GM21360 (cell line): ENCODE measurements at regions not wholly inside any gene's neighbourhood (a gene's known extent, or its start where the extent isn't known, plus 50 kb on each side); places are given as distances from the start of the nearest gene placed in this dataset.
"Not testable (repeated sequence)": the region's sequence is repeated elsewhere in the genome, so short reads cannot be mapped to it uniquely, and the experiment has no call there.

Experiments used
- ATAC-seq: cut with Tn5 transposase; IDR thresholded peaks from one replicate; pipeline ENCODE4 v1.9.1; 2021; ENCODE audit warnings: mild to moderate bottlenecking, moderate library complexity; ENCODE audit not compliant: unreplicated experiment

DNA sequence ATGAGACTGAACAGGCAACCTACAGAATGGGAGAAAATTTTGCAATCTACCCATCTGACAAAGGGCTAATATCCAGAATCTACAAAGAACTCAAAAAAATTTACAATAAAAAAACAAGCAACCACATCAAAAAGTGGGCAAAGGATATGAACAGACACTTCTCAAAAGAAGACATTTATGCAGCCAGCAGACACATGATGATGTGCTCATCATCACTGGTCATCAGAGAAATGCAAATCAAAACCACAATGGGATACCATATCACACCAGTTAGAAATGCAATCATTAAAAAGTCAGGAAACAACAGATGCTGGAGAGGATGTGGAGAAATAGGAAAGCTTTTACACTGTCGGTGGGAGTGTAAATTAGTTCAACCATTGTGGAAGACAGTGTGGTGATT is 51.7 kb upstream of the PAXBP1 start:
- ATAC-seq, result not testable (repeated sequence)

DNA sequence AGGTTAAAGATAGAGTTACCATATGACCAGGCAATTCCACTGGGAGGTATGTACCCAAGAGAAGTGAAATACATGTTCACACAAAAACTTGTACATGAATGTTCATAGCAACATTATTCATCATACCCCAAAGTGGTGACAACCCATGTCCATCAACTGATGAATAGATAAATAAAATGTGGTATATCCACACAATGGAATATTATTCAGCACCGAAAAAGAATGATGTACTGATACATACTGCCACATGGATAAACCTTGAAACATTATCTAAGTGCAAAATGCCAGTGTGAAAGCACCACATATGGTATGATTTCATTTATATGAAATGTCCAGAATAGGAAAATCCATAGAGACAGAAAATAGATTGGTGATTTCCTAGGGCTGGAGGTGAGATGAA is 53.4 kb upstream of the PAXBP1 start:
- no peak for ATAC-seq

DNA sequence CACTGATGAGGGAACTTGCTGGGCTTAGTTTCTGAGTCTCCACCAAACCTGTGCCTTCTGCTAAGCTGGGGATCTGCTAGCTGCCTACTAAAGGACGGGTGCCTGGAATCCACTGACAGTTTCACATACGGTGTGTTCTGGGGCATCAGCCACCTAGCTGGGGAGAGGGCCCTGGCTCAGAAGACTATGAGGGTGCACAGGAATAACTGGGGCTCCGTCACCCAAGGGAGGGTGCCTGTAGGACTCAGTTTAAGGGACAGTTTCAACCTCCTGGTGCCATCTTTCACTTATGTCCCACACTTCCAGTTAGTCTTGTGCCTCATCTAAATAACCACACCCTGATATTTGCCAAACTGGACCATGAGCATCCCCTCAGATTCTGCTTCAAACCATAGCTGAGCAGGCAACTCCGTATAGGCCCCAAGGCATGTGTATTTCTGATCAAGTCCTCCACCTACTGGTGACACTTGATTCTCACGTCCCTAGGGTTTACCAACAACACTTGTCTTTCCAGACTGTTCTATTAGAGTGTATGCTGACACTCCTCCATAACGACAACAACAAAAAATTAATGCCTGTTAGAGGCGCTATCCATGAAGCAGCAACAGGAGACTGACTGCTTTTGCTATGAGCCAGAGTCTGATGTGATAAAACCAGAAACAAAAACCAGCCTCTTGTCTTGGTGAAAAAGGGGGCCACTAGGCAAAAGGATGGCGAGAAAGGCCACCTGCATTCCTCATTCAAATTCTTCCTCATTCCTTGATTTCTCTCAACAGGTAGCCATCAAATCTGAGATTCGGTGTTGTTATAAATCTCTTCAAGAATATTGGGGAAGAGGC is 55.0 kb upstream of the PAXBP1 start:
- no peak for ATAC-seq

GRCh38 chr21:32828908-32829307 is 57.4 kb upstream of the PAXBP1 start:
- ATAC-seq, result no peak

- no peak for ATAC-seq
Observed at GRCh38 chr21:32829504-32829903, 57.9 kb upstream of the PAXBP1 start.

- ATAC-seq, result not testable (repeated sequence)
Observed at GRCh38 chr21:32831779-32832178, 60.2 kb upstream of the PAXBP1 start.

DNA sequence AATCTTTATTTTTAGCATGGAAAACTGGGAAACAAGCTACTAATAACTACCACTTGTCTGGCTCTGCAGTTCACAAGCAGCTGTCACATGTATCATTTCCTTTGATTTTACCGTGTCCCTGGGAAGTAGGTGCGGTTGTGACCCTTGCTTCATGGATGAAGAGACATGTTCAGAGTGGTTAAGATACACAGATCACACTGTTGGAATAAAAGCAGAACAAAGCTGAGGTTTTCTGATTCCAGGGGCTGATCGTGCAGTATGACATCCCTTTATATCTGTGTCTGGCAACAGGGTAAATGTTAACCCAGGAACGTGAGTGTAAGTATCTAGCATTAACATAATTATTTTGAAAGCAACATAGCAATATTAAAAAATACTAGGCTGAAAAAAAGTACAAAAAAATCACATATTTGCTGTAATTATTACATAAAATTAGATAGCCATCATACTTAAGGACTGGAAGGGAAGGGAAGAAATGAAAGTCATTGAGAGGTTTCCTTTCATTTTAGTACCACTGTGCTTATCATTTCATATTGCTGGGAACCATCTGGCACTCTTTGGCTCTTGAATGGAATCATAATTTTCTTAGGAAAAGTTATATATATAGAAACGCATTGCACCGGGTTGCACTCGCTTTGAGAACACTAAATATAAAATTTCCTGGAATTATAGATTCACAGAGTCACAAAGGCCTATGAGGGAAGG is 62.8 kb upstream of the PAXBP1 start:
- ATAC-seq, result no peak

GRCh38 chr21:32834916-32835235 is 63.3 kb upstream of the PAXBP1 start:
- ATAC-seq, result no peak

GRCh38 chr21:32842146-32842545 is 70.6 kb upstream of the PAXBP1 start:
- no peak for ATAC-seq

GRCh38 chr21:32843561-32843960 is 72.0 kb upstream of the PAXBP1 start:
- no peak for ATAC-seq

- ATAC-seq, result no peak
Observed at GRCh38 chr21:32844076-32844475, 72.5 kb upstream of the PAXBP1 start.

GRCh38 chr21:32844653-32845436 is 73.3 kb upstream of the PAXBP1 start:
- no peak for ATAC-seq

GRCh38 chr21:32858628-32859027 is 87.1 kb upstream of the PAXBP1 start:
- no peak for ATAC-seq

DNA sequence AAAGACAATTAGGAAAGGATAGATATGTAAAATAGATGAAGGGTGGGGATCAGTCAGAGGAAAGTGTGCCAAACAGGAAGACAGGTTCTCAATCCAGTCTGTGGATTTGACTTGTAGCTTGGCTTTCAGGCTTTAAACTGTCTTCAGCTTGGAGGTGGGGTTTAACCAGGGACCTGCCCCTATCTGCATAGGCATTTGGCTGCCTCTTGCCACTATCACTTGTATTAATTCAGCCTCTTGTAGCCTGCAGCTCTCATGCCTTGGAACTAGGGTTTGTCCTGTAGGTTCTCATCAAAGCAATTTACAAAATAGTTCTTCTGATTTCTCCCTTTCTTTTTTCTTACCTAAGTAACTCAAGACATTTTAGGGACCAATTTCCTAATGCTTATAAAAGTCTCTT is 88.8 kb upstream of the PAXBP1 start:
- ATAC-seq, result no peak

- ATAC-seq, result no peak
Observed at GRCh38 chr21:32861866-32862265, 90.3 kb upstream of the PAXBP1 start.

- no peak for ATAC-seq
Observed at GRCh38 chr21:32867597-32867996, 96.0 kb upstream of the PAXBP1 start.

GRCh38 chr21:32868631-32869454 is 97.3 kb upstream of the PAXBP1 start:
- no peak for ATAC-seq

DNA sequence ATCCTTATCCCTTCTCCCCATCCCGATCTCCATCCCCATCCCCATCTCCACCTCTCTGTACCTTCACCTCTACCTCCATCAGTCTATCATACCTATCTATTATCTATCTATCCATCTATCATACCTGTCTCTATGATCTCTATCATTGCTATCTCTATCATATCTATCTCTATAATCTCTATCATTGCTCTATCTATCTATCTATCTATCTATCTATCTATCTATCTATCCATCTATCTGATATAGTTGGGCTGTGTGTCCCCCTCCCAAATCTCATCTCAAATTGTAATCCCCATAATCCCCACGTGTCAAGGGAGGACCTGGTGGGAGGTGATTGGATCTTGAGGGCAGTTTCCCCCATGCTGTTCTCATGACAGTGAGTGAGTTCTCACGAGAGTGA is 97.9 kb upstream of the PAXBP1 start:
- ATAC-seq, result no peak

DNA sequence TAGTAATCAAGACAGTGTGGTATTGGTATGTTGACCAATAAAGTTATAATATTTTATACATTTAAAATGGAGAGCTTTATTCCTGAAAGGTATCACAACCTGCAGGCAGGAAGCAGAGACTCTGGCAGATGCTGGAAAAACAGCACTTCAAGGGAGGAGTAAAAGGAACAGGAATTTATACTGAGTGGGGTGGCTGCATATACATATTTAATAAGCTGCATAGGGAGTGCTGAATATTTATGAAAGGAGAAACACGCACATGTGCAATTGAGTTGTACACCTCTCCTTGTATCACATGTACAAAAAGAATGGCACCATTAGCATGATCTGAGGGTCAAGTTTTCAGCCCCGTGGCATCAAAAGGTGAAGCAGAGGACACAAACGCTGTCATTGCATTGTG is 104.9 kb upstream of the PAXBP1 start:
- no peak for ATAC-seq

GRCh38 chr21:32877888-32878287 is 106.3 kb upstream of the PAXBP1 start:
- not testable (repeated sequence) for ATAC-seq

- no peak for ATAC-seq
Observed at GRCh38 chr21:32878661-32879060, 107.1 kb upstream of the PAXBP1 start.
